Esophagus squamous epithelium (tissue), 5 donors: ENCODE measurements at regions not wholly inside any gene's neighbourhood (a gene's known extent, or its start where the extent isn't known, plus 50 kb on each side); places are given as distances from the start of the nearest gene placed in this dataset.

ENCODE experiments used
- DNase-seq: peaks from one replicate; lab custom pipeline; 2025; lab: John Stamatoyannopoulos, UW
- H3K27ac ChIP-seq, 4 donors: fragments of 200-600 bp; sonication (generic); one replicate each; pipeline ENCODE4 v1.5.1; 2016 to 2019; ENCODE audit warnings: mild to moderate bottlenecking in 1 of 4
- H3K27me3 ChIP-seq, 4 donors: fragments of 200-600 bp; sonication (generic); 1 replicate in 3 of 4; 2 replicates in 1 of 4; pipeline versions ENCODE4 v1.5.1 to v1.6.0; 2017 to 2021; ENCODE audit warnings: antibody characterized with exemption in 1 of 4
- H3K36me3 ChIP-seq, 3 donors: fragments of 200-600 bp; sonication (generic); one replicate each; pipeline ENCODE4 v1.5.1; 2016 to 2019
- H3K4me1 ChIP-seq, 3 donors: fragments of 200-600 bp; sonication (generic); one replicate each; pipeline ENCODE4 v1.5.1; 2017 to 2019
- H3K4me3 ChIP-seq, 4 donors: fragments of 200-600 bp; sonication (generic); 1 replicate in 3 of 4; 2 replicates in 1 of 4; pipeline ENCODE4 v1.5.1; 2016 to 2019; ENCODE audit warnings: mild to moderate bottlenecking in 2 of 4, moderate library complexity in 1 of 4
- H3K9me3 ChIP-seq, 3 donors: fragments of 200-600 bp; sonication (generic); one replicate each; pipeline ENCODE4 v1.5.1; 2016 to 2019
- POLR2A ChIP-seq, 4 donors: fragments of 450-650 bp; IDR thresholded peaks; one replicate each; pipeline ENCODE4 v1.6.1; 2017; ENCODE audit warnings: antibody characterized with exemption in 4 of 4, mild to moderate bottlenecking in 4 of 4, moderate library complexity in 3 of 4
- WGBS, 2 donors: methylation state at CpG; one replicate each; pipeline ENCODE4 v1.1.5; 2018; 5-methylcytosine and 5-hydroxymethylcytosine counted together
- intact Hi-C: fragments of 100-400 bp; cut with DNase I; formaldehyde crosslinking; loops from one replicate; pipeline ENCODE4 v1.15.0; 2022
- TF ChIP-seq, protein P1 (sequence below), 6 experiments: fragments of 450-650 bp in 4 of 6; fragments of 200-600 bp in 2 of 6; sonication (generic) in 2 of 6; IDR thresholded peaks; one replicate each; pipeline ENCODE4 v1.5.1; 2016 to 2019; ENCODE audit warnings: antibody characterized with exemption in 6 of 6, mild to moderate bottlenecking in 4 of 6, moderate library complexity in 4 of 6
- donor health status: DM: yes; HTN: yes; CAD: no.

DNA sequence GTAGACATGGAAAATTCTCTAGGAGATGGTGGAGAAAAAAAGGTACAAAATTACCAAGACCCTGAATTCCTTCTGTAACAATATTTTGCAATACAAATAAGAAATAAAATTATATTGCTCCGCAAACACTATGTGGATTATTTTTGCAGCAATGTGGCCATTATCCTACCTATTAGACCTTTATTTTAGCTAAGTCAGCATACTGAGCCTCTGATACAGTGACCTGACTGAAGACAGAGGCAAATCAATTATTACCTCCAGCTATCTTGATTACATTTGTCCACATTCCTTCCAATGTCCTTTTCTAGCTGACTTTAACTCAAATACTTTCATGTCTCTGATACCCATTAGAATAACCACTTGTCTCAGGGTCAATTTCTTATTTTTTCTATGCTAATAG lies 610.9 kb downstream of the LRRIQ3 start:
- intact Hi-C loops, result no loop called here
- Histone ChIP-seq H3K9me3 (no peaks in the 10 kb centered on the region), H3K27ac (no peak overlapping the region), H3K36me3 (no peaks in the 10 kb centered on the region), H3K4me3 (no peak overlapping the region), H3K27me3 (no peaks in the 10 kb centered on the region), H3K4me1 (no peaks in the 10 kb centered on the region)
- DNase-seq, result no peak
- WGBS, 2 donors, result 96 to 100% methylated on average over 1 of the region's 1 CpG
- no peak for TF ChIP-seq POLR2A (IDR thresholded peaks at IDR 0.05)
- TF ChIP-seq, protein P1, sequence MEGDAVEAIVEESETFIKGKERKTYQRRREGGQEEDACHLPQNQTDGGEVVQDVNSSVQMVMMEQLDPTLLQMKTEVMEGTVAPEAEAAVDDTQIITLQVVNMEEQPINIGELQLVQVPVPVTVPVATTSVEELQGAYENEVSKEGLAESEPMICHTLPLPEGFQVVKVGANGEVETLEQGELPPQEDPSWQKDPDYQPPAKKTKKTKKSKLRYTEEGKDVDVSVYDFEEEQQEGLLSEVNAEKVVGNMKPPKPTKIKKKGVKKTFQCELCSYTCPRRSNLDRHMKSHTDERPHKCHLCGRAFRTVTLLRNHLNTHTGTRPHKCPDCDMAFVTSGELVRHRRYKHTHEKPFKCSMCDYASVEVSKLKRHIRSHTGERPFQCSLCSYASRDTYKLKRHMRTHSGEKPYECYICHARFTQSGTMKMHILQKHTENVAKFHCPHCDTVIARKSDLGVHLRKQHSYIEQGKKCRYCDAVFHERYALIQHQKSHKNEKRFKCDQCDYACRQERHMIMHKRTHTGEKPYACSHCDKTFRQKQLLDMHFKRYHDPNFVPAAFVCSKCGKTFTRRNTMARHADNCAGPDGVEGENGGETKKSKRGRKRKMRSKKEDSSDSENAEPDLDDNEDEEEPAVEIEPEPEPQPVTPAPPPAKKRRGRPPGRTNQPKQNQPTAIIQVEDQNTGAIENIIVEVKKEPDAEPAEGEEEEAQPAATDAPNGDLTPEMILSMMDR (IDR thresholded peaks at IDR 0.05), result no peak

DNA sequence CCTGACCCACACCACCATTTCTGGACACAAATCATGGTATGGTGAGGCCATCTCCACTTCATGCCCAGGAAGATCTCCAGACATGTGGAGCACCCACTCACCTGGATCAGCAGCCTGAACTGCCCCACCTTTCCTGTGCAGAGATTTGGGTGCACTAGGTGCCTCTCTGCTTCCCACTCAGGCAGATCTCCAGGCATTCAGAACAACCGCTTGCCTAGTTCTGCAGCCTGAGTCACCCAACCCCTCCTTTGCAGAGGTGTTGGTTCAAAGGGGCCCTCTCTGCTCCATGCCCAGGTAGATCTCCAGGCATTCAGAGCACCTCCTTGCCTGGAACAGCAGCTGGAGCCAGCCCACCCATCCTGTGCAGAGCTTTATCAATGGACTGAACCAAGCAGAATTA lies 620.8 kb downstream of the LRRIQ3 start:
- WGBS, 2 donors, result no CpG with 5 or more reads among the region's 1 CpG
- no peak for DNase-seq
- H3K4me3 ChIP-seq, result no peak overlapping the region

DNA sequence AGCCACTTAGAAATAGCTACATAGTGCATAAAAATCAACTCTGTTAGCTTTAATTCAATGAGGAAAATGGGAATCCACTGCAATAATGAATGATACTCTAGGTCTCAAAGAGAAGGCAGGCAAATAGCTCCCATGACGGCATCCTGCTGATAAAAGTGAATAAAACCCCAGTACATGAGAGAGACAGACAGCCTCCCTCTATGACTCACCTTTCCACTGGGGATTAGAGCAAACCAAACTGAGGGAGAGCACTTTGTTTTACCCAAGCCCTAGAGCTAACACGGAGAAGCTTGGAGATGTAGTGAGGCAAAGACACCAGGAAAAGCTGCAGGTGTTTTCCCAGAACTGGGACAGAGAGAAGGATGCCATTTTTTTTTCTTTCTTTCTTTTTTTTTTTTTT lies 621.9 kb downstream of the LRRIQ3 start:
- WGBS, 2 donors, result 21 to 64% methylated on average over 2 of the region's 2 CpGs
- no peak for DNase-seq
- Histone ChIP-seq H3K4me3 (no peak overlapping the region), H3K27ac (no peak overlapping the region), H3K36me3 (no peaks in the 10 kb centered on the region), H3K4me1 (no peaks in the 10 kb centered on the region), H3K27me3 (no peaks in the 10 kb centered on the region), H3K9me3 (peaks cover 0 to 7% (median 0%) of the 10 kb centered on the region in 3 donors)
- intact Hi-C loops, result no loop called here
- TF ChIP-seq POLR2A (IDR thresholded peaks at IDR 0.05), result no peak
- TF ChIP-seq, protein P1 (IDR thresholded peaks at IDR 0.05), result no peak

More for the DNA sequence above, 620.8 kb downstream of the LRRIQ3 start:
- Histone ChIP-seq H3K9me3 (peaks cover 0 to 7% (median 0%) of the 10 kb centered on the region in 3 donors), H3K4me1 (no peaks in the 10 kb centered on the region), H3K27me3 (no peaks in the 10 kb centered on the region), H3K36me3 (no peaks in the 10 kb centered on the region), H3K27ac (no peak overlapping the region)
- intact Hi-C loops, result no loop called here
- no peak for TF ChIP-seq POLR2A (IDR thresholded peaks at IDR 0.05)
- TF ChIP-seq, protein P1 (IDR thresholded peaks at IDR 0.05), result no peak

DNA sequence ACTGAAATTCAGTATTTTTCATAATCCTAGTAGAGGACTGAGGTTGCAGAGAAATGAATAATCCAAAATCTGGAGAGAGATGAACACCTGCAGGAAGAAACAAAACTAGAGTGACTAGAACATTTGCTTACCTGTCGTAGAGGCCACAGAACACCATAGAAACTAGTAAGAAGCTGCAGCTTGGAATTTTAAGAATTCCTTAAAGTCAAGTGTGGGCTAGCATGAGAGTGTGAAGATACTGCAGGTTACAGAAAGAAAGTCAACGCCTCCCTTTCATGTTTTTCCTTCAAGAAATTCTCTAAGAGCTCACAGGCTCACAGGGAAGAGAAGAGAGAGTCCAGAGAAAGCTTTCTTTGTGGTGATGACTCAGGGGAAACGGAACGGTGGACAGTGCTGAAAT lies 633.7 kb downstream of the LRRIQ3 start:
- H3K27ac ChIP-seq, result no peak overlapping the region
- H3K27me3 ChIP-seq, result no peaks in the 10 kb centered on the region
- intact Hi-C loops, result no loop called here
- no peaks in the 10 kb centered on the region for H3K36me3 ChIP-seq
- 29 to 36% methylated on average over 4 of the region's 4 CpGs for WGBS, 2 donors
- H3K4me1 ChIP-seq, result no peaks in the 10 kb centered on the region
- no peak for DNase-seq
- H3K4me3 ChIP-seq, result no peak overlapping the region
- no peaks in the 10 kb centered on the region for H3K9me3 ChIP-seq
- TF ChIP-seq, protein P1 (IDR thresholded peaks at IDR 0.05), result no peak
- no peak for TF ChIP-seq POLR2A (IDR thresholded peaks at IDR 0.05)

DNA sequence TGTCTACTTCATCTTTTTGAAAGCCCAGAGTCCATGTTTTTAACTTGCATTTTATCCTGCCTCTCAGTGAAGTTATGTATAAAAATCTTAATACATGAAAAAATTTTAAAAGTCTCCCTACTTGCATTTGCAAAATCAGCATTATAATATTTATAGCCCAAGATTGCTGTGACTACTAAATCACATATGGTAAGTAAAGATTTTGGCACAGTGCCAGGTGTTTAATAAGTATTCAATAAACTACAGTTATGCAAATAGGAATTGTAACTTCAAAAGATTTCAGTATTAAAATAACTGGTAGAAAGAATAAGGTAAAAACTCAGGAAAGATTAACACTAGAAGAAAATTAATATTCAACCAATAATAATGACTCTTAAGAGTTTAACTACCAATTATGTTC lies 641.7 kb downstream of the LRRIQ3 start:
- no peak overlapping the region for H3K27ac ChIP-seq
- no peak overlapping the region for H3K4me3 ChIP-seq
- peaks cover 0 to 11% (median 0%) of the 10 kb centered on the region in 3 donors for H3K9me3 ChIP-seq
- intact Hi-C loops, result no loop called here
- H3K4me1 ChIP-seq, result no peaks in the 10 kb centered on the region
- no peaks in the 10 kb centered on the region for H3K27me3 ChIP-seq
- H3K36me3 ChIP-seq, result no peaks in the 10 kb centered on the region
- DNase-seq, result no peak
- TF ChIP-seq POLR2A (IDR thresholded peaks at IDR 0.05), result no peak
- TF ChIP-seq, protein P1 (IDR thresholded peaks at IDR 0.05), result no peak
